Astrocyte (in vitro differentiated cells and primary cell): ENCODE measurements at regions not wholly inside any gene's neighbourhood (a gene's known extent, or its start where the extent isn't known, plus 50 kb on each side); places are given as distances from the start of the nearest gene placed in this dataset.

Experiments used
- EZH2 ChIP-seq: IDR thresholded peaks from 2 replicates; pipeline ENCODE4 v1.6.1; 2012; ENCODE audit warnings: mild to moderate bottlenecking, low read length, inconsistent platforms; ENCODE audit not compliant: insufficient read depth
- TF ChIP-seq, protein P1 (sequence below): IDR thresholded peaks from 2 replicates; pipeline ENCODE4 v1.5.1; 2011; ENCODE audit warnings: low read depth, mild to moderate bottlenecking, inconsistent platforms, low read length, moderate library complexity; ENCODE audit not compliant: insufficient read depth

DNA sequence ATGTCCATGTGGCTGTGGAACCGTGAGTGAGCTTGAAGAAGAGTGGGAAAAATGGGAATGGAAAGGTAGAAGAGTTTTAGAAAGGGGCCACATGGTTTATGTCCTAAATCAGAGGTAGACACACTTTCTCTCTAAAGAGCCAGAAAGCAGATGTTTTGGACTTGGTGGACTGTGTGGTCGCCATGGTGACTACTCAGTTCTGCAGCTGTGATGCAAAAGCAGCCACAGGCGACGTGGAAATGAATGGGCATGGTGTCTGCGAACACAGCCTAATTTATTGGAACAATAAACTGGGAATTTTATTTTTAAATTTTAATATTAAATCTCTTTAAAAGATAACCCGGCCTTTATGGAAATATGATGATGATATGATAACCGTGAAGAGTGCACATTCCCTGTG, 386.0 kb upstream of the FAT1 start:
- TF ChIP-seq, protein P1, sequence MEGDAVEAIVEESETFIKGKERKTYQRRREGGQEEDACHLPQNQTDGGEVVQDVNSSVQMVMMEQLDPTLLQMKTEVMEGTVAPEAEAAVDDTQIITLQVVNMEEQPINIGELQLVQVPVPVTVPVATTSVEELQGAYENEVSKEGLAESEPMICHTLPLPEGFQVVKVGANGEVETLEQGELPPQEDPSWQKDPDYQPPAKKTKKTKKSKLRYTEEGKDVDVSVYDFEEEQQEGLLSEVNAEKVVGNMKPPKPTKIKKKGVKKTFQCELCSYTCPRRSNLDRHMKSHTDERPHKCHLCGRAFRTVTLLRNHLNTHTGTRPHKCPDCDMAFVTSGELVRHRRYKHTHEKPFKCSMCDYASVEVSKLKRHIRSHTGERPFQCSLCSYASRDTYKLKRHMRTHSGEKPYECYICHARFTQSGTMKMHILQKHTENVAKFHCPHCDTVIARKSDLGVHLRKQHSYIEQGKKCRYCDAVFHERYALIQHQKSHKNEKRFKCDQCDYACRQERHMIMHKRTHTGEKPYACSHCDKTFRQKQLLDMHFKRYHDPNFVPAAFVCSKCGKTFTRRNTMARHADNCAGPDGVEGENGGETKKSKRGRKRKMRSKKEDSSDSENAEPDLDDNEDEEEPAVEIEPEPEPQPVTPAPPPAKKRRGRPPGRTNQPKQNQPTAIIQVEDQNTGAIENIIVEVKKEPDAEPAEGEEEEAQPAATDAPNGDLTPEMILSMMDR: no peak
- TF ChIP-seq EZH2: no peak
